Right cardiac atrium (tissue), 5 donors: ENCODE measurements at regions not wholly inside any gene's neighbourhood (a gene's known extent, or its start where the extent isn't known, plus 50 kb on each side); places are given as distances from the start of the nearest gene placed in this dataset.

Experiments
- ATAC-seq, 2 donors: fragments of 200-7000 bp; cut with Tn5 transposase; one replicate each; pipeline versions ENCODE4 v1.8.0 to v1.9.1; 2020; ENCODE audit warnings: moderate library complexity in 2 of 2, mild to moderate bottlenecking in 1 of 2
- DNase-seq, 3 donors: peaks; one replicate each; pipeline ENCODE4 v3.0.0-alpha.2; 2020
- H3K27ac ChIP-seq: one replicate; pipeline ENCODE4 v1.5.1; 2013; ENCODE audit warnings: mild to moderate bottlenecking, low read length, control low read depth, moderate library complexity
- H3K27me3 ChIP-seq: one replicate; pipeline ENCODE4 v1.6.1; 2013; ENCODE audit not compliant: control insufficient read depth, insufficient read depth
- H3K4me1 ChIP-seq: one replicate; pipeline ENCODE4 v1.6.1; 2013; ENCODE audit warnings: low read length; ENCODE audit not compliant: control insufficient read depth, insufficient read depth
- H3K4me3 ChIP-seq: one replicate; pipeline ENCODE4 v1.5.1; 2013; ENCODE audit warnings: low read length, control low read depth
- H3K9me3 ChIP-seq: one replicate; pipeline ENCODE4 v1.6.1; 2013; ENCODE audit warnings: low read length; ENCODE audit not compliant: control insufficient read depth
- WGBS: extraction: QIAGEN DNeasy Blood & Tissue Kit; methylation state at CpG from one replicate; pipeline ENCODE4 v1.1.7; 2013; 5-methylcytosine and 5-hydroxymethylcytosine counted together
- intact Hi-C, 4 donors: fragments of 100-400 bp; cut with DNase I; formaldehyde crosslinking; loops; one replicate each; pipeline versions ENCODE4 v1.11.0 to v1.14.0; 2022 to 2023
- donor health status: healthy with polysubstance abuse.
- donor health status: DM: no; HTN: yes; CAD: no.
- donor health status: DM: no; HTN: no; CAD: no.
- donor health status: DM: no; HTN: yes; CAD: no; lungs with severe emphysema.
- donor health status: DM: yes; HTN: yes; CAD: no.

GRCh38 chr12:77571768-77572167, 258.9 kb upstream of the NAV3 start:
- no peak for ATAC-seq
- 93% methylated on average over 7 of the region's 7 CpGs for WGBS
- intact Hi-C loops, result no loop called here

GRCh38 chr12:77571127-77571526, 259.6 kb upstream of the NAV3 start:
- intact Hi-C loops, result no loop called here
- DNase-seq (no peak), ATAC-seq (no peak)
- Histone ChIP-seq H3K4me3 (no peak overlapping the region), H3K9me3 (no peaks in the 10 kb centered on the region), H3K27me3 (no peaks in the 10 kb centered on the region), H3K4me1 (no peaks in the 10 kb centered on the region), H3K27ac (no peak overlapping the region)
- whole genome bisulfite sequencing, result 91% methylated on average over 4 of the region's 4 CpGs

More at GRCh38 chr12:77571768-77572167, 258.9 kb upstream of the NAV3 start:
- H3K9me3 ChIP-seq, result no peaks in the 10 kb centered on the region
- DNase-seq, result no peak
- H3K4me1 ChIP-seq, result no peaks in the 10 kb centered on the region
- no peak overlapping the region for H3K4me3 ChIP-seq
- no peak overlapping the region for H3K27ac ChIP-seq
- H3K27me3 ChIP-seq, result no peaks in the 10 kb centered on the region

GRCh38 chr12:77569876-77570275, 260.8 kb upstream of the NAV3 start:
- WGBS, result 65% methylated on average over 3 of the region's 3 CpGs
- Histone ChIP-seq H3K4me1 (no peaks in the 10 kb centered on the region), H3K27ac (no peak overlapping the region), H3K9me3 (no peaks in the 10 kb centered on the region), H3K4me3 (no peak overlapping the region), H3K27me3 (no peaks in the 10 kb centered on the region)
- no peak for DNase-seq
- ATAC-seq, result no peak
- intact Hi-C loops, result no loop called here

- H3K27me3 ChIP-seq, result no peaks in the 10 kb centered on the region
- H3K4me3 ChIP-seq, result no peak overlapping the region
- no peaks in the 10 kb centered on the region for H3K4me1 ChIP-seq
- intact Hi-C loops, result no loop called here
- WGBS, result 86% methylated on average over 6 of the region's 6 CpGs
- no peaks in the 10 kb centered on the region for H3K9me3 ChIP-seq
- ATAC-seq (no peak), DNase-seq (no peak)
- no peak overlapping the region for H3K27ac ChIP-seq
Measured at GRCh38 chr12:77560714-77561113, 270.0 kb upstream of the NAV3 start.

GRCh38 chr12:77559400-77560074, 271.2 kb upstream of the NAV3 start:
- no peak overlapping the region for H3K27ac ChIP-seq
- DNase-seq (peak in 1 of 3 donors; percentile 17), ATAC-seq (no peak)
- 89% methylated on average over 12 of the region's 12 CpGs for WGBS
- no peaks in the 10 kb centered on the region for H3K9me3 ChIP-seq
- H3K4me1 ChIP-seq, result no peaks in the 10 kb centered on the region
- H3K4me3 ChIP-seq, result no peak overlapping the region
- no peaks in the 10 kb centered on the region for H3K27me3 ChIP-seq
- intact Hi-C loops, result no loop called here

DNA sequence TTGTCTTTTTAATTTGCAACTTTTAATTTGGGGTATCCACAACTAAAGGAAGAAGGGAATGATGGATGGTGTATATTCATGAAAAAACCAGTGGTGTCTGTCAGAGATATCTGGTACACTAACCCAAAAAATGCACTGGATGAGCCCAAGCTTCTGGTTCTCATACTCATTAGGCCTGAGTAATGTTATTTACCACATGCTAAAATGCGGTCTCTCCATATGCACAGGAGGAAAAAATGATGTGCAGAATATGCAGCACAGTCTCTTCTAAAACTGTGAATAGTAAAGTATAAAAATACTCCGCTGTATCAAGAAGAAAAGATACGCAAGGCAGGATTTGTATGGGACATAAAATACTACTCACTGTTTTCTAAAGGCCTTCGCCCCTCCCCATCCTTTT, 275.6 kb upstream of the NAV3 start:
- WGBS, result 67% methylated on average over 4 of the region's 4 CpGs
- H3K27me3 ChIP-seq, result no peaks in the 10 kb centered on the region
- ATAC-seq, result no peak
- no peak overlapping the region for H3K27ac ChIP-seq
- no peak for DNase-seq
- no peaks in the 10 kb centered on the region for H3K9me3 ChIP-seq
- no peak overlapping the region for H3K4me3 ChIP-seq
- no peaks in the 10 kb centered on the region for H3K4me1 ChIP-seq
- intact Hi-C loops, result no loop called here

DNA sequence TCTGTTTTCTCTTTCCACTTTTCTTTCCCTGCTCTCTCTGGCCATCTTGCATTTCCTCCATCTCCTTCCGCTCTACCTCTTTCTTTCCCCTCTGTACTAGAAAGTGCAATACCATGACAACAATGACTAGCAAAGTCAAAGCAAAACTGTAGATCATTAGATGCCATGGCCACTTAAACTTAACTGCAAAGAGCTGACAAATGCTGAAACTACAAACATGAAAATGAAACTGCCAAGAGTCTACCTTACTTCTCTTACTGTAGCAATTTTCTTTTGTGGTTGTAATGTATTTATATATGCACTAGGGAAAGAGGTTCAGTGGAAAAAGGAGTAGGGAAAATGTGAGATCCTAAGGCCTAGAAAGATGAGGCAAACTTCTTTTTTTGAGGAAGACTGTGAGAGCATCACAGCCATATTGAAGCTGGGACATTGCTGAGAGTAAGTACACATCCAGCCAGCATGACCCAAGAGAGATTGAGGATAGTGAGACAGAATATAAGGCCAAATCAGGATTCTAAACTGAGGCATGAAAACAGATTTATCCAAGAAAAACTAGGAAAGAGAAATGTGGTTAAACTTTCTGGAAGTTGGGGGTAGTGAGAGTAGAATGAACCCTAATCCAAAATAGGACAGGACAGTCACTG, 276.6 kb upstream of the NAV3 start:
- ATAC-seq (no peak), DNase-seq (no peak)
- intact Hi-C loops, result no loop called here
- Histone ChIP-seq H3K9me3 (no peaks in the 10 kb centered on the region), H3K27ac (no peak overlapping the region), H3K4me1 (no peaks in the 10 kb centered on the region), H3K27me3 (no peaks in the 10 kb centered on the region), H3K4me3 (no peak overlapping the region)
- 98% methylated on average over 1 of the region's 1 CpG for WGBS

DNA sequence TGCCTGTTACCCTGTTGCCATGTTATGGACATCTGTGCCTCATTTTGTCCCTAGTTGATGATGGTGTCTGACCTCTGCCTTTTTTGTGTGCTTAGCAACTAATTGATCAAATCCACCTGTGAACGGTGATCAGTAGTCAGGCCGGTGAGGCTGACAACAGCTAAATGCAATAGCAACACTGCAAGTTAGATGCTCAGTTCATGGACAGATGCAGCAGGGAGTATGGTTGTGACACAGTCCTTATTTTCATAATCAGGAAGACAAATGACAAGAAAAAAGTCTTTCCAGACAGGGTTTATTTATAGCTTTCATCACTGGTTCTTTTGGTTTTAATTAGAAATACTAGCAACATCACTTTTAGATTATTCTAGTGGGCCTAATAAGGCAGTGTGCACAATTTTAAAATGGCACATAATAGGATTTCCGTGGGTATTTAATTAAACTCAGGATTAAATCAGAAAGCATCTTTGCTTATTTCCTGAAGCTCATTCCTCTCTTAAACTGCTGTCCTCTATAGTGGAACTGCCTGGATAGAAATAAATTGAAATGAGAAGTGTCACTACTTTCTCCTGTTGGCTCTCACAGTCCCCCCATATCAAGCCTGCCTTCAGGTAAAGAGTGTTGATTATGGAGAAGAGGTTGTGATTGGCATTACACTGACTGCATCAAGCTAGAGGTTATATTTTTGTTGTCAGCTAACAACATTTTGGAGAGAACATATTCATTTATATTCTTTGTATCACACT, 281.1 kb upstream of the NAV3 start:
- WGBS, result 86% methylated on average over 3 of the region's 3 CpGs
- intact Hi-C loops, result no loop called here
- Histone ChIP-seq H3K27ac (no peak overlapping the region), H3K4me1 (no peaks in the 10 kb centered on the region), H3K9me3 (no peaks in the 10 kb centered on the region), H3K27me3 (no peaks in the 10 kb centered on the region), H3K4me3 (no peak overlapping the region)
- no peak for DNase-seq
- no peak for ATAC-seq

DNA sequence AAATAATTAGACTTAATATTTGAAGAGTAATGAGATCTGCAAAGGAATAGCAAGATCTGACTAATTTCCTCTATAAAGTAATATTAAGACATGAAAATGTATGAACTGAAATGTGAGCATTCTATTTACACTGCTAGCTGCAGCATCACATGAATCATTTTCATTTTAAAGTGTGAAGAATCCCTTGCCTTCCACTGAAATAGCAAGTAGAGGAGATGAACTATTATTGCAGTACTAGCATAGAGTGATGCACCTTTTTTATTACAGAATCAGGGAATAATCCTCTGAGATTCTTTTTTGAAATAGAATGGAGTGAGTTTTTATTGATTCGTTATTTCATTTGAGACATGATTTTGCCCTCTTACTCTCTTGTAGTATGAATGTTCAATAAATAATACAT, 281.9 kb upstream of the NAV3 start:
- intact Hi-C loops, result no loop called here
- DNase-seq (no peak), ATAC-seq (no peak)
- Histone ChIP-seq H3K4me3 (no peak overlapping the region), H3K4me1 (no peaks in the 10 kb centered on the region), H3K27me3 (no peaks in the 10 kb centered on the region), H3K9me3 (no peaks in the 10 kb centered on the region), H3K27ac (no peak overlapping the region)
- 94% methylated on average over 1 of the region's 1 CpG for WGBS

DNA sequence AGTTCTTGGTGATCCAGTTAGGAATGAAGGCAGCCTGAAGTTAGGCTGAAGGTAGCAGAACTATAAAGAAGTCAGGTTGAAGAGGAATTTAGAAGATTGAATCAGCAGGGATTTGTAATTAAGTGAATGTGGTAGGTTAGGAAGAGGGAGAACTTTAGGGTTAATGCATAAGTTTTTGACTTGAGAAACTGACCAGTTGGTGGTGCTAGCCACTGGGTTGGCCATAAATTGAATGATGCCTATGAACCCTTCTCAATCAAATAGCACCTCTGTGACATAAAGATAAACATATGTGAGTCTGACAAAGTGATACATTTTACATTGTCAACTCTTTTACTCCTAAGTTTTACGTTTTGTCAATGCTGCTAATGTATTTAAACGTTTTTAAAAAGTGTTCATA, 290.6 kb upstream of the NAV3 start:
- Histone ChIP-seq H3K4me3 (no peak overlapping the region), H3K9me3 (no peaks in the 10 kb centered on the region), H3K27me3 (no peaks in the 10 kb centered on the region), H3K27ac (no peak overlapping the region), H3K4me1 (no peaks in the 10 kb centered on the region)
- no peak for ATAC-seq
- intact Hi-C loops, result no loop called here
- no peak for DNase-seq
- WGBS, result 49% methylated on average over 2 of the region's 2 CpGs

DNA sequence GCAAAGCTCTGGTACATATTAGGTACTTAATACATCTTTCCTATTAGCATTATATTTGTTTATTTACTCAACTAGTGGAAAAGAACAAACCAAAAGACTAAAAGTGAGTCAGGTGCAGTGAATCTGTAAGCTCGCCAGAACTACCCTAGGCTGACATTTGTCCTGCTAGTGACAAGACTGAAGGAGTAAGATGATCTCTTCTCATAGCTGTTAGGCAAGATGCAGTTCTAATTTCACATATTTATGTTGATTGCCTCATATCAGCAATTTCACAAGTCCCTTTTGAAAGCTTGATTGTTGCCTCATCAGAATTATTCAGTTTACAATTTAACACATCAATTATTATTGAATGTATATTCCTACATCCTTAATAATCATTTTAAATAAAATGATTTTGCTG, 293.0 kb upstream of the NAV3 start:
- DNase-seq, result no peak
- H3K9me3 ChIP-seq, result no peaks in the 10 kb centered on the region
- no peak for ATAC-seq
- no peak overlapping the region for H3K27ac ChIP-seq
- WGBS, result 92% methylated on average over 1 of the region's 1 CpG
- H3K4me3 ChIP-seq, result no peak overlapping the region
- intact Hi-C loops, result no loop called here
- no peaks in the 10 kb centered on the region for H3K4me1 ChIP-seq
- H3K27me3 ChIP-seq, result no peaks in the 10 kb centered on the region
